ENCODE measurements at regions not wholly inside any gene's neighbourhood (a gene's known extent, or its start where the extent isn't known, plus 50 kb on each side); places are given as distances from the start of the nearest gene placed in this dataset.
"Not testable (repeated sequence)": the region's sequence is repeated elsewhere in the genome, so short reads cannot be mapped to it uniquely, and the experiment has no call there.

DNA sequence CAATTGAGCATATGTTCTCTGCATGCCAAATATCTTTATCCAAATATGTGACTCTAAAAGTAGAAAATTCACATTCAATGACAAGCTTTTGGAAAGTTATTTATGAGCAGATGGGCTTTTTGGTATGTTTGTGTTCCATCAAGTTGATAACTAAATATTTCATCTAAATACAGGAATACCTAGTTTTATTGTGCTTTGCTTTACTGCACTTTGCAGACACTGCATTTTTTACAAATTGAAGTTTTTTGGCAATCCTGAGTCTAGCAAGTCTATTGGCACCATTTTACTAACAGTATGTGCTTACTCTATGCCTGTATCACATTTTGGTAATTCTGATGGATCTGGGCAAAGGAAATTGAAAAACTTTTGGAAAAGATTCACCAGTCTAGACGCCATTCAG lies 133.8 kb downstream of the ATXN7L3B start:
- Histone ChIP-seq H2BK12ac (ENCODE audit: low read length) (no peak overlapping the region), H3K36me3 (ENCODE audit: control insufficient read depth in 1 of 2, insufficient read depth in 2 of 2, low read length in 2 of 2) (no peaks in the 10 kb centered on the region), H3K9ac (ENCODE audit: low read length) (no peak overlapping the region), H4K8ac (ENCODE audit: low read depth, low read length) (no peak overlapping the region), H3K79me1 (ENCODE audit: low read length) (no peaks in the 10 kb centered on the region), H3K23ac (ENCODE audit: low read length) (no peak overlapping the region), H2BK120ac (ENCODE audit: insufficient read depth, low read length, poor library complexity) (no peak overlapping the region), H3K4me1 (ENCODE audit: control insufficient read depth in 1 of 2, insufficient read depth in 2 of 2, low read length in 2 of 2) (no peaks in the 10 kb centered on the region), H3K18ac (ENCODE audit: low read length) (no peak overlapping the region), H2AFZ (ENCODE audit: insufficient read depth, low read length, poor library complexity) (no peak overlapping the region), H4K91ac (ENCODE audit: low read depth, low read length) (no peak overlapping the region), H3K4ac (ENCODE audit: low read depth, low read length) (no peak overlapping the region), H3K4me3 (ENCODE audit: low read depth, low read length) (no peak overlapping the region), H3K27ac (ENCODE audit: low read depth, low read length) (no peak overlapping the region), H2AK5ac (ENCODE audit: low read length) (no peak overlapping the region), H3K79me2 (ENCODE audit: control insufficient read depth, insufficient read depth, low read length, poor library complexity) (no peaks in the 10 kb centered on the region), H3K9me3 (ENCODE audit: insufficient read depth, low read depth, low read length) (no peaks in the 10 kb centered on the region), H2BK5ac (ENCODE audit: low read depth, low read length, poor library complexity) (no peak overlapping the region), H3K14ac (ENCODE audit: low read length) (no peak overlapping the region), H3K27me3 (ENCODE audit: insufficient read depth, low read length) (no peaks in the 10 kb centered on the region), H3K4me2 (ENCODE audit: low read length) (no peak overlapping the region), H4K12ac (ENCODE audit: low read depth, low read length) (no peak overlapping the region)
- WGBS (ENCODE audit: extremely low coverage, insufficient coverage, insufficient read length) = no CpG with 5 or more reads among the region's 1 CpG
- DNase-seq = no peak

- H3K79me2 ChIP-seq (ENCODE audit: control insufficient read depth, insufficient read depth, low read length, poor library complexity); DNase-seq; H3K9ac ChIP-seq (ENCODE audit: low read length): not testable (repeated sequence)
Measured at GRCh38 chr12:74676955-74677354, 139.3 kb downstream of the ATXN7L3B start.

GRCh38 chr12:74685385-74685784 lies 147.8 kb downstream of the ATXN7L3B start:
- H2AK5ac ChIP-seq (ENCODE audit: low read length) = no peak overlapping the region
- peak in 1 of 2 donors; percentile 4 for DNase-seq
- H3K36me3 ChIP-seq (ENCODE audit: control insufficient read depth in 1 of 2, insufficient read depth in 2 of 2, low read length in 2 of 2) = no peaks in the 10 kb centered on the region
- no peak overlapping the region for H2AFZ ChIP-seq (ENCODE audit: insufficient read depth, low read length, poor library complexity)
- no peak overlapping the region for H3K9ac ChIP-seq (ENCODE audit: low read length)
- no peaks in the 10 kb centered on the region for H3K79me1 ChIP-seq (ENCODE audit: low read length)
- H3K4me3 ChIP-seq (ENCODE audit: low read depth, low read length) = no peak overlapping the region
- no peak overlapping the region for H3K18ac ChIP-seq (ENCODE audit: low read length)
- H4K8ac ChIP-seq (ENCODE audit: low read depth, low read length) = no peak overlapping the region
- H3K27ac ChIP-seq (ENCODE audit: low read depth, low read length) = no peak overlapping the region
- no peak overlapping the region for H4K12ac ChIP-seq (ENCODE audit: low read depth, low read length)
- H3K4ac ChIP-seq (ENCODE audit: low read depth, low read length) = no peak overlapping the region
- no peak overlapping the region for H4K91ac ChIP-seq (ENCODE audit: low read depth, low read length)
- no CpG with 5 or more reads among the region's 5 CpGs for WGBS (ENCODE audit: extremely low coverage, insufficient coverage, insufficient read length)
- no peak overlapping the region for H3K23ac ChIP-seq (ENCODE audit: low read length)
- H3K4me2 ChIP-seq (ENCODE audit: low read length) = no peak overlapping the region
- no peaks in the 10 kb centered on the region for H3K4me1 ChIP-seq (ENCODE audit: control insufficient read depth in 1 of 2, insufficient read depth in 2 of 2, low read length in 2 of 2)
- no peaks in the 10 kb centered on the region for H3K27me3 ChIP-seq (ENCODE audit: insufficient read depth, low read length)
- H2BK12ac ChIP-seq (ENCODE audit: low read length) = no peak overlapping the region
- no peak overlapping the region for H3K14ac ChIP-seq (ENCODE audit: low read length)
- no peak overlapping the region for H2BK5ac ChIP-seq (ENCODE audit: low read depth, low read length, poor library complexity)
- no peak overlapping the region for H2BK120ac ChIP-seq (ENCODE audit: insufficient read depth, low read length, poor library complexity)
- no peaks in the 10 kb centered on the region for H3K79me2 ChIP-seq (ENCODE audit: control insufficient read depth, insufficient read depth, low read length, poor library complexity)
- peaks cover 2% of the 10 kb centered on the region for H3K9me3 ChIP-seq (ENCODE audit: insufficient read depth, low read depth, low read length)

More at GRCh38 chr12:74676955-74677354, 139.3 kb downstream of the ATXN7L3B start:
- H3K4me2 ChIP-seq (ENCODE audit: low read length); H3K23ac ChIP-seq (ENCODE audit: low read length); H2BK5ac ChIP-seq (ENCODE audit: low read depth, low read length, poor library complexity); H4K91ac ChIP-seq (ENCODE audit: low read depth, low read length); H3K4me3 ChIP-seq (ENCODE audit: low read depth, low read length); H3K27ac ChIP-seq (ENCODE audit: low read depth, low read length); H3K4ac ChIP-seq (ENCODE audit: low read depth, low read length); H3K27me3 ChIP-seq (ENCODE audit: insufficient read depth, low read length); H3K36me3 ChIP-seq (ENCODE audit: control insufficient read depth in 1 of 2, insufficient read depth in 2 of 2, low read length in 2 of 2); H3K79me1 ChIP-seq (ENCODE audit: low read length); H3K4me1 ChIP-seq (ENCODE audit: control insufficient read depth in 1 of 2, insufficient read depth in 2 of 2, low read length in 2 of 2); H2BK12ac ChIP-seq (ENCODE audit: low read length); H3K18ac ChIP-seq (ENCODE audit: low read length); H3K14ac ChIP-seq (ENCODE audit: low read length); H2BK120ac ChIP-seq (ENCODE audit: insufficient read depth, low read length, poor library complexity); H2AK5ac ChIP-seq (ENCODE audit: low read length); H4K8ac ChIP-seq (ENCODE audit: low read depth, low read length); H2AFZ ChIP-seq (ENCODE audit: insufficient read depth, low read length, poor library complexity); H3K9me3 ChIP-seq (ENCODE audit: insufficient read depth, low read depth, low read length): not testable (repeated sequence)
- peak overlapping the region; percentile 18 for H4K12ac ChIP-seq (ENCODE audit: low read depth, low read length)
- WGBS (ENCODE audit: extremely low coverage, insufficient coverage, insufficient read length) = no CpG with 5 or more reads among the region's 4 CpGs

DNA sequence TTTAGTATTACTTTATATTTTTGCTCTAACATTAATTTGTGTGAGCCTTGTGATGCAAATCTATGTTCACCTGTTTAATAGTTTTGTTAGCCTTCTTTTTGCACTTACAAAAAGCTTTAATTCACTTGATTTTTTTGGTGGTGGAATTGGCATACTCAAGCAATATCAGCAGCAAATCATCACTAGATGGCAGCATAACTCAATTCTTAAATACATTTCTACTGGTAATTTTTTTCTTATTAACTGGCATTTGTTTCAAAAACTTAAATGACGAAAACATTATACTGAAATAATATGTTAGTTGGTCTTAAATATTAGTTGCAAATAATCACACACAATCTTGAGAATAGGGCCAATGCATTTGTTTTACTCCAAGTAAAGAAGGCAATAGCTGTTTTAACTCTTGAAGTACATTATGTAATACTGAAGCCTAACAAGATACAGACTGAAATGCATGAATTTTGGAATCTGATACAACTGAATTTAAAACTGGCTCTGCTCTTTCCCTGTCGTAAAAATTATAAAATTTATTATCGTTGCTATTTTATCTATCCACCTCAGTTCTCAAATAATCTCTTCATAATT lies 151.5 kb downstream of the ATXN7L3B start:
- Histone ChIP-seq H2AFZ (ENCODE audit: insufficient read depth, low read length, poor library complexity) (no peak overlapping the region), H3K23ac (ENCODE audit: low read length) (no peak overlapping the region), H4K12ac (ENCODE audit: low read depth, low read length) (no peak overlapping the region), H3K9ac (ENCODE audit: low read length) (no peak overlapping the region), H3K79me2 (ENCODE audit: control insufficient read depth, insufficient read depth, low read length, poor library complexity) (no peaks in the 10 kb centered on the region), H3K9me3 (ENCODE audit: insufficient read depth, low read depth, low read length) (peaks cover 2% of the 10 kb centered on the region), H2BK12ac (ENCODE audit: low read length) (no peak overlapping the region), H4K91ac (ENCODE audit: low read depth, low read length) (no peak overlapping the region), H3K4me1 (ENCODE audit: control insufficient read depth in 1 of 2, insufficient read depth in 2 of 2, low read length in 2 of 2) (no peaks in the 10 kb centered on the region), H3K4ac (ENCODE audit: low read depth, low read length) (no peak overlapping the region), H3K18ac (ENCODE audit: low read length) (no peak overlapping the region), H3K27ac (ENCODE audit: low read depth, low read length) (no peak overlapping the region), H3K14ac (ENCODE audit: low read length) (no peak overlapping the region), H3K27me3 (ENCODE audit: insufficient read depth, low read length) (no peaks in the 10 kb centered on the region), H3K36me3 (ENCODE audit: control insufficient read depth in 1 of 2, insufficient read depth in 2 of 2, low read length in 2 of 2) (no peaks in the 10 kb centered on the region), H2BK5ac (ENCODE audit: low read depth, low read length, poor library complexity) (no peak overlapping the region), H4K8ac (ENCODE audit: low read depth, low read length) (no peak overlapping the region), H3K4me3 (ENCODE audit: low read depth, low read length) (no peak overlapping the region), H2AK5ac (ENCODE audit: low read length) (no peak overlapping the region), H2BK120ac (ENCODE audit: insufficient read depth, low read length, poor library complexity) (no peak overlapping the region), H3K4me2 (ENCODE audit: low read length) (no peak overlapping the region), H3K79me1 (ENCODE audit: low read length) (no peaks in the 10 kb centered on the region)
- peak in 1 of 2 donors; percentile 73 for DNase-seq
- WGBS (ENCODE audit: extremely low coverage, insufficient coverage, insufficient read length) = no CpG with 5 or more reads among the region's 3 CpGs
